GM21526 (cell line): ENCODE measurements at regions not wholly inside any gene's neighbourhood (a gene's known extent, or its start where the extent isn't known, plus 50 kb on each side); places are given as distances from the start of the nearest gene placed in this dataset.
"Not testable (repeated sequence)": the region's sequence is repeated elsewhere in the genome, so short reads cannot be mapped to it uniquely, and the experiment has no call there.

Experiments
- ATAC-seq: cut with Tn5 transposase; IDR thresholded peaks from one replicate; pipeline ENCODE4 v1.9.1; 2021; ENCODE audit warnings: moderate library complexity; ENCODE audit not compliant: unreplicated experiment, low FRiP score

DNA sequence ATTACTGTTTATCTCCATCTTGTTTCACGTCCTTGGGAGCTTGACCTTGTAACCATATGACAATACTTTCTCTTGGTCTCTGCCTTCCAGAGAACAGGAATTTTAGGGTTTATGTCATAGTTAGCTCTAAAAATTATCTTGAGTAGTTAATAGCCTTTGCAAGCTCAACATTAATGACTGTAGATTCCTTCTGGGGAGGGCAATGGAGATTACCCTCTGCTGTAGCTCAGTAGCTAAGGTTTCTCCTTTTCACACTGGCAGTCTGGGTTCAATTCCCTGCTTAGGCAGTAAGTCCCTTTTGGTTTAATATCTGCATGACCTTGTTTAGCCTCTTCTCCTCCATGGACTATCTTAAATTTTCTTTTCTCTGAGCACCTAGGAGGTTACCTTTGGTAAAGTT is 181.7 kb upstream of the GPR101 start:
- no peak for ATAC-seq

DNA sequence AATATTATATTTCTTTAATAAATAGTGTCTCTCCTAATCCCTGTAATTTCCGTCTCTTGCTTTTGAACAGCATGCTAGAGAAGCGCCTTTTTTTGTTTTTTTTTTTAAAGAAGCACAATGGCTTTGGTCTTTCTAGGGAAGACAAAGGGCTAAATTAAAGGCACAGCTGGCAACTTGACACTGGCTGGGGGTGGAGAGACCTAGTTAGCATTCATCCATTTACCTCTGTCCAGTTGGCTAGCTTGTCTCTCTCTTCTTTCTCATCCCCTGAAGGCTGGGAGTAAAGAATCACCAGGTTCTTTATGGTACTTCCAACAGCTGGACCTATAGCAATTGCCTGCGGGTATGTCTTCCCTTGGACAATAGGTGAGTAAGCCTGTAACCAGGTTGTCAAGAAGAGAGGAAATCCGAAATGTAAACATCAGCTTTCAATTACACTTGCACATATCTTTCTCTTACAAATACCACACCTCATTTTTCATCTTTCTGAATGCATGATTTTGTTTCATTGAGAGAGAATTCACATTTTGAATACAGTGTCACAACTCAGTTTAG is 178.4 kb upstream of the GPR101 start:
- ATAC-seq = no peak

DNA sequence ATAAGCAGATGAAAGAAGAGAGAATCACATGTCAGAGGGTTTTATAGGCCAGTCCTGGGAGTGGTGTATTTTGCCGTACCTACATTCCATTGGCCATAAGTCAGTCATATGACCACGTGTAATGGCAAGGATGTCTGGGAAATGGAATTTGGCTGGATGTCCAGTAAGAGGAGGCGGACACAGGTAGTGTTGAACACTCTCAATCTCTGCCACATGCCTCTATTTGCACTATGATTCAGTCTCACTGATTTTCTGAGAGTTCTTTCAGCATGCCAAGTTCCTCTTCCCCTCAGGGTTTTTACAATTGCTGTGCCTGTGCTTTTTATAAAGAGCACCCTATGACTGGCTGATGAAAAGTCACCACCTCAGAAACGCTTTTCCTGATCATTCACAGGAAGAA is 164.2 kb upstream of the GPR101 start:
- no peak for ATAC-seq

DNA sequence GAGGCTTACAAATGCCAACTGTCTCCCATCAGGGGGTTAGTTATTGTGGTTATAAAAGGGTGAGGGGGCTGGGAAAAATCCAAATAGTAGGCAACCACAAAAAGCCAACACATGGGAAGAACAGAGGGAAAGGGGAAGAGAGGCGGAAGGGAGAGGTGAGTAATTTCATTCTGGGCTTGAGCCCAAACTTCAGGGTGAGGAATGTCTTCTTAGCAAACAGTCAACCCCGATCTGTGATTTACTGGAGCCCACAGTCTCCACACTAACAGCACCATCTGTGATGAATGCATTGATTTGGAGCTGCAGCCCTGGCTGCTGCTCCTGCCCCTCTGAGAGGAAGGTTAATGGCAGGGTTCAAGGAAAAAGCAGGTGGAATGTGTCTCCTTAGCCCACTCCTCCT is 162.2 kb upstream of the GPR101 start:
- no peak for ATAC-seq

DNA sequence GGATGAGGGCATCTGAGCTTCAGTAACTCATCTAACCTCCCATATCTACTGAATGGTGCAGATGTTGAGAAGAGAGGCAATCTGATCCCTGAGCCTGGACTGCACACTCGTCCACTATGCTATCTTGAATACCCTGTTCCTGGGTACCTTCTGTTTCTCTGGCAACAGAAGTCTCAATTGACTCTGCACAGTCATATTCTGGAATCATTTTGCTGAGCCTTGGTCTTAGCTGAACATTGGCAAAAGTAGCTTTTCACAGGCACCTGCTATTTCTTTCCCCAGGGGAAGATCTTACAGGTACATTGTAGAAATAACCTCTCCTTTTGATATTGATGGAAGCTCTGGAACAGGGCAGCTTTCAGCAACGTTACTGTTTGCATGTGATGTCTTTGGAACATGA is 161.5 kb upstream of the GPR101 start:
- ATAC-seq = no peak

DNA sequence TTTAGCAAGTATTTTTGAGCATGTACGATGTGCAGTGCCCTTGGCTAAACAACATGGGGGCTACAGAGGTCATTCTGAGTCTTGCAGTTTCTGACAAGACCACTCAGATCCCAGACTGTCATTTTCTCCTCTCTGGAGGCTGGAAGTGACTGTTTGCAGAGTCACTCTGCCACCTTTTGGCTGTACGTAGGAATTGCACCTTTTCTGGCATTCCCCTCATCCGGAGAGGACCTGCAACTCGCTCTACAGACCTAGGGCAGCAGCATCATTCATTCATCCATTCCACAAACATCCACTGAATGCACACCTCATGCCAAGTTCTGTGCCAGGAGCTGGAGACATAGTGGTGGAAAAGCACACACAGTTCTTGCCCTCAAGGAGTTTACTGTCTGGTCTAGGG is 160.4 kb upstream of the GPR101 start:
- peak; percentile 68 for ATAC-seq

DNA sequence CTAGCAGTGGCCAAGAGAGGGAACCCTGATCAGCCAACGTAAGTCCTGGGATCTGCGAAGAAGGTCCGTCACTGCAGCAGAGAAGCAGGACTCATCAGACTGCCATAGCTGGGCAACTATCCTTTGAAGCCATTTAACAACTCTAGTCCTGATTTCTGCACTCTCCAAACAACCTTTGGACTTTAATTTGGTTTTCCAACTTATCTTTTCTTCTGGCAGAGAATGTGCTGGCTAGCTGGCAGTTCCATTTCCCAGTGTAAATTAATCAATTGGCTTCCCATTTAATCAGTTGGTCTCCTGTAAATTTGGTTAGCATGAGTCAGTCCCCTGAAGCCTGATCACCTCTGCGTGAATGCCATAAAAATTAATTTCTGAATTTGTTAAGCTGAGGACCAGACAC is 153.7 kb upstream of the GPR101 start:
- no peak for ATAC-seq

DNA sequence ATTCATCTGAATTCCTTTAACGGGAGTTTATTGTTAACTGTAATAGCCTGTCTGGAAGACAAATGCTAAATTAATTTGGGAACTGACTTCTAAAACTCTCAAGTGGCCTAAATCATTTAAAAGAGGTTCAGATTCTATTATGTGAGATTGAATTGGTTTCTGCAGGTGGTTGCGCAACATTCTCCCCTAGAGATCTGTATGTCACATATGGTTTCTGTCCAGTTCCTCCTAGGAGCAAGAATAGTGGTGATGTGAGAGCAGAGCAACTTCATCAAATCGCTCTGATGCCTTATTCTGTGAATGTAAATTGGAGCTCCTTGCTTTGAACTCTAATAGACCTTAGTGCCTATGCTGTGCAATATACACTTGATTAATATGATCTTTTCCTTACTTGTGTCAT is 144.6 kb upstream of the GPR101 start:
- ATAC-seq = no peak

DNA sequence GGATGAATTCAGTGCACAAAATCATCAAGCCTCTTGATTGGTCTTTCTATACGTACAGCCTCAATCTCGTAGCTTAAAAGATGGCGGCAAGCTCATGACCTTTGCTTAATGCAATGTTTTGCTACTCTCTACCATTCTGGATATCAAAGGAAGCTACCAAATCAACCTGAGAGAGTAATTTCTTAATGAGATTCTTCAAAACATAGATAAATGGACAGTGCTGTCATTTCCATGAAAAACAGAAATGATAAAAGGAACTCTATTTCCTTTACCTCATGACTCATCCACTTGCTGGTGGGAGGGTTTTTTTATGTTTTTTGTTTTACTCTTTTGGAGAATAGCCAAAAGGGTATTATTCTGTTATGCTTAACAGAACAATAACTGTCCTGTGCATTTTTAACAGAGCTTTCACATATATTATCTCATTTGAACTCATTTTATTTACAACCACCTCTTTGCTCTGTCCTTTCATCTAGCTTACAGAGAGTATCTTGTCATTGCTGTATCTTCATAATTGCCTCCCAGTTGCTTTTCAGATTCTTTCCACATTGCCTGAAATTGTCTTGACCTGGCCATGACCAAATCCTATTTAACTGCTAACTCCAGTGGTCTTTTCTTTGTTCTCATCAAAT is 138.6 kb upstream of the GPR101 start:
- ATAC-seq = no peak

DNA sequence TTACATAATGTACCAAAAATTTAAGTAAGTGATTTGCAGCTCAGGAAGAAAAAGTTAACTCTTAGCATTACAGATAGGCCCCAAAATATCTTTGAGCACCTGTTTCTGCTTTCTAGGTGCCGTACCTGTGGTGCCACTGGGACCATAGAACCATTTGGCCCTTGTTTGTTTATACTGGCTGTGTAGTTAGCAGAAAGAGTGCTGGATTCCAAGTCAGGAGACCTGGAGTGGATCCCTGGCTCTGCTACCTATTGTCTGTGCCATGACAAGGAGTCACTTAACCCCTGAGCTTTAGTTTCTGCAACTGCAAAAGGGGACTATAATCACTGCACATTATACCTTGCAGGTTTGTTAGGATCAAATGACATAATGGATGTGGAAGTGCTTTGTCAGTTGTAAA is 137.8 kb upstream of the GPR101 start:
- ATAC-seq = no peak

DNA sequence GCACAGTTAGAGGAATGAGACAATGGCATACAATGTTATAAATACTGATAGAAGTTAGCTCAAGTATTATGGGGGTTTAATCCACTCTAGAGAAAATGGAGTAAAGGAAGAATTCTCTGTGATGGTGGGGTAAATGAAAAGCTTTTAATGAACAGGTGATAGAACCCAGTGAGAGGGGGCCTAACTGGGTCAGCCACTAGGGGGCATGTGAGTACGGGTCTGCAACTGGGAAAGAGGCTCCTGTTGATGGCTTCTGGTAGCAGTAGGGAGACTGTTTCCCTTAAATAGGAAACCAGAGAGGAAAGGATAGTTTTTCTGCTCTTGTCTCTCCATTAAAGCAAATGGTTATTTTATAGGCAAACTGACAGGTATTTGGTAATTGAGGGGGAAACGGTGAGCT is 132.8 kb upstream of the GPR101 start:
- ATAC-seq = no peak

DNA sequence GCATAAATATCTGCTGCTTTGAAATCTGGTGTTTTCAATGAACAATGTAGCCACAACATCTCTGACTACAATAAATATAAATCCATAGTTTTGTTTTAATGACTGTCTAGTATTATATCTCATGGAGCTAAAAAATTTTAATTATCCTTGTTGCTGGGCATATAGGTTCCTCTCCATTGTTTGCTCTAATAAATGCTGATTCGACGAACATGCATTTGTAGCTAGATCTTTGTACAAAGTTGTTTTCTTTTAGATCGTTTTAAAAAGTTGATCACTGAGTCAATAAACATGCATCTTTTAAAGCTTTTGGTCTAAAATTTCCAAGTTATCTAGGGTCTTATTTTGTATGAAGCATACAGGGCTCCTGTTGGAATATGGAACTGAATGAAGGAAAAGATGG is 130.5 kb upstream of the GPR101 start:
- ATAC-seq = no peak

DNA sequence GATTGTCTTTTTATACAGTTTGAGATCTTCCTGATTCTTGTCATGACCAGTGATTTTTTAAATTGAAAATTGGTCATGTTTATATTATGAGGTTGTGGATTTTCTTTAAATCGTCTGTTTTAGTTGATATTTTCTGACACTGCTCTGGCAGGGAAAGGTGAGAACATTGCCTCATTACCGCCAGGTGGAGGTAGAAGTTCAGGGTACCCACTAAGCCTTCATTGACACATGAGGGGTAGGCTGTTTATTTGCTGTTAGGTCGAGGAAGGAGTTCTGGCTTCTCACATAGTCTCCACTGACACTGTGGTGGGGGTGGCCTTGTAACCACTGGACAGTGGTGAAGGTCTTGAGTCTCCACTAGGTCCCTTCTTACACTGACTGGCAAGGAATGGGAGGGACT is 117.6 kb upstream of the GPR101 start:
- ATAC-seq = no peak

DNA sequence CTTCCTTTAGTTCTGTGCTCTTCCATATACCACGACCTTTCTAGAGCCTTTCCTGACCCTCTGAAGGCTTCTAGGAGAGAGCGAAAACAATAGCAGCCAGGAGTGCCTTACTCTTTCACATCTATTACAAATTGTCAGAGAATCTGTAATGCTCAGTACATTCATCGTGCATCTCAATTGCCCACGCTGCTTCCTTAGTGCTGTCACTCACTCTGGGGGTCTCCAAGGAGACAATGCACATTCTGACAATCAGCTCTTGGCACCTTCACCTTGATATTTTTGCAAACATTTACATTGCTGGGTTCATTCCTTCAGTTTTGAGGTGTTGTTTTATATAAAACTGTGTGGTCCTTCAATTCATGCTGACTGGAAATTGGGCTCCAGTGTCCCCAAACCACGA is 110.1 kb upstream of the GPR101 start:
- no peak for ATAC-seq

DNA sequence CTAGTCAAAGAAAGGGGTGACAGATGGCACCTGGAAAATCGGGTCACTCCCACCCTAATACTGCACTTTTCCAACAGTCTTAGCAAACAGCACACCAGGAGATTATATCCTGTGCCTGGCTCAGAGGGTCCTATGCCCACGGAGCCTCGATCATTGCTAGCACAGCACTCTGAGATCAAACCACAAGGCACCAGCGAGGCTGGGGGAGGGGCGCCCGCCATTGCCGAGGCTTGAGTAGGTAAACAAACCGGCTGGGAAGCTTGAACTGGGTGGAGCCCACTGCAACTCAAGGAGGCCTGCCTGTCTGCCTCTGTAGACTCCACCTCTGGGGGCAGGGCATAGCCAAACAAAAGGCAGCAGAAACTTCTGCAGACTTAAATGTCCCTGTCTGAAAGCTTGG is 88.9 kb upstream of the GPR101 start:
- not testable (repeated sequence) for ATAC-seq

DNA sequence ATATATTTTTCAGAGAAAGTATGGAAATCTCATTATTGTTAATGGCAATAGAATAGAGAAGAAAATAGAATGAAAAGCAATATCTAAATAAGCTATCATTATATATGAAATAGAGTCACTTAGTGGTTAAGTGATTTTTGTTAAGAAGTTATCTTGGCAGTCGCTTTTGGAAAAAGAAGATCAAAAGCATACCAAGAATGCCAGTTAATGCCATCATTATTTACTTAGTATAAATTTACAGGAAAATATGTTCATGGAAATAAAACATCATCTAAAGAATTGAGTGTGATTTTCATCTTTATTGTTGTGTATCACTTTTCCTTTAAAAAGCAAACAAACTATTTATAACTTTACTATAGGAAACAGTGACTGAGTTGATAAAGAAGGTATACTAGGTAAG is 85.3 kb upstream of the GPR101 start:
- no peak for ATAC-seq

DNA sequence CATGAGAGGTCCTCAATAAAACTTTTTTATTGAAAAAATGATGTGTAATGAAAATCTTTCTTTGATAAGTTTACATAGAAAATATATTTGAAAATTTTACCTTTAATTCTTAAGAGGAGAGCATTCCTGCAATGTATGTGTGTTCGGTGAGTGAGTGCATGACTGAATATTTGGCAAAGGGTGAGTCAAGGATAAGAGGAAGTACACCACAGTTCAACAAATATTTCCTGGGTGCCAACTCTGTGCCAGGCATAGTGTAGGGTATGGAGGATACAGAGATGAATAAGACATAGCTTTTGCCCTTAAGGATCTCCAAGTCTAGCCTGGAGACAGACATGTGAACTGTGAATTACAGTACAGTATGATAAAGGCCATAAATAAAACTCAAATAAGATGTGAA is 84.7 kb upstream of the GPR101 start:
- ATAC-seq = no peak

DNA sequence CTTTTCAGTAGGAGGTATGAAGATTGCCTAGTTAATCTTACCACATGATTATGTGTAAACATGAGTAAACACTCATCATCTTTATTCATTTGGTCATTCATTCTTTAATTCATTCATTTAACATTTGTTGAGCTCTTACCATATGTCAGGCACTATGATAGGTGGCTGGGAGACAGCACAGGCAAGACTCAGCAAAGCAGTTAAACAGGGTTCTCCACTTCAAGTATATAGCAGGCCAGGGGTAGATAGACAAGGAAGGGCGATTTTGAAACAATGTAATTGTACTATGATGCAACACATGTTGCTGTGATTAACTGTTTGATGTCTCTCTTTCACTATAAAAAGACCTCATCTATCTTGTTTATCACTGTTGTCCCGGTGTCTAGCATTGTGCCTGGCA is 84.3 kb upstream of the GPR101 start:
- no peak for ATAC-seq

DNA sequence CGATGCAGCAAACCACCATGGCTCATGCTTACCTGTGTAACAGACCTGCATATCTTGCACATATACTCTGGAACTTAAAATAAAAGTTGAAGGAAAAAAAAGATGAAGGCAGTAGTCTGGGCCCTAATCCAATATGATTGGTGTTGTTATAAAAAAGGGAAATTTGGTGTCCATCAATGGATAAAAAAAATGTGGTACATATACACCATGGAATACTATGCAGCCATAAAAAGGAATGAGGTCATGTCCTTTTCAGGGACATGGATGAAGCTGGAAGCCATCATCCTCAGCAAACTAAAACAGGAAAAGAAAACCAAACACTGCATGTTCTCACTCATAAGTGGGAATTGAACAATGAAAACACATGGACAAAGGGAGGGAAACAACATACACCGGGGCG is 74.1 kb upstream of the GPR101 start:
- not testable (repeated sequence) for ATAC-seq

DNA sequence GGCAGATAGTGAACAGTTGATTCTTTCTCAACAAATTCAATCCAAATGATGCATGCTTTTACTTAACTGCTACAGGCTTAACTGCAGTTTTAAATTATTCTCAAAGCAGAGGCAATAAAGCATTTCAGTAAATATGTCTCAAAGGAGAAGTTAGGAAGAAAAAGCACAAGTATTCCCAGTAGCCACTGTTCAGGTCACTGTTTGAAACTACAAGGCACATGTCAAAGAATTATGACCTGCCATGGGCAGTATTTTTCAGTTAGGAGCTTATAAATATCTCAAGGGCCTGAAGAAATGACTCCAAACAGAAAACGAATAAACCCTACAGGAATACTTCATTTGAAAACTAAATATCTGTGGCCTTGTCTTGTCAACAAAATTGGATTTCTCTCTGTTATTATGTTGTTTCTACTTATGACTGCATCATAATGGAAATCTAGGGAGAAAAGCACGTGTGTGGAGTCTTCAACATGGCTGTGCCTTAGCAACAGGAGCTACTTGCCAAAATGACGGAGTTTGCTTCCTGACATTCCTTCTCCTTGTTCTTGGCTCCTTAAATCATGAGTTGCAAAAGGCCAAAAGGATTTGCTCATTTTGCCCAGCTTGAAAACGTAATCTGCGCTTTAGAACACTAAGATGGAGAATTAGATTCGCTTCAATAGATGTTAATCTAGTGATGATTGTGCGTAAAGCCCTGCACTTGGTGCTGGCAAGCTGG is 67.6 kb upstream of the GPR101 start:
- no peak for ATAC-seq
